SK-N-DZ (cell line): ENCODE measurements at regions not wholly inside any gene's neighbourhood (a gene's known extent, or its start where the extent isn't known, plus 50 kb on each side); places are given as distances from the start of the nearest gene placed in this dataset.
"Not testable (repeated sequence)": the region's sequence is repeated elsewhere in the genome, so short reads cannot be mapped to it uniquely, and the experiment has no call there.

Source experiments
- DNase-seq: peaks from one replicate; pipeline ENCODE4 v3.0.0-alpha.2; 2015; ENCODE audit warnings: low spot score

DNA sequence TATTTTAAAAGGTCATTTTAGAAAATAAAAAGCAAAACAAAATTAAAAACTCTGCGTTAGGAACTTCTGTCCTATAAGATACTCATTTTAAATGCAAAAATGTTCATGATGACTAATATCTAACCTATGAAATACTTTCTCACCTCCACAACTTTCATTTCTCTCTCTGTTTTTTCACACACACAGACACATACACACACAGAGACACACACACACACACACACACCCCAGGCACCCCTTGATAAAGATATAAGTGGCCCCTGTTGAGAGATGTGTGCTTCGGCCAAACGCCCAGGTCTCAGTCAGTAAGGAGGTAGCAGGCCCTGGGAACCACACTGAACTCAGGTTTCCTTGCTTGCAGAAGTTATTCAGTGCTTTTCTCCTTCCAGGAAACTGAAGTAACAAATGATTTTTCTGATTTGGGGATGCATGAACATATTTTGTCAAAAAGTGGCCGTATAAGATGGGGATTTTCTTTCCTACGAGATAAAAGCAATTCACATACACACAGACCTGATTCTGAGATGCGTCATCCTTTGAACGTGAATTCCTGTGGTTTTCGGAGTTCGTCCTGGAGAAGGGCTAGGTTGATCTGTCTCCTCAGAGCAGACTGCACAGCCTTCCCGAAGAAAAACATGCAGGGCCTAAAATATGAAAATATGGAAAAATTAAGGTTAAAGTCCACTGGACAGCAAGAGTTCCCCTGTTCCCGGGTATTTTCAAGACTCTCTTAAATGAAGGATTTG lies 306.8 kb upstream of the FOXQ1 start:
- DNase-seq: no peak

GRCh38 chr6:1003394-1004160 lies 308.3 kb upstream of the FOXQ1 start:
- no peak for DNase-seq

- no peak for DNase-seq
Observed at GRCh38 chr6:1002989-1003388, 308.9 kb upstream of the FOXQ1 start.

GRCh38 chr6:1001655-1002349 lies 308.9 kb upstream of the EXOC2 start:
- DNase-seq: no peak

GRCh38 chr6:999552-999951 lies 306.6 kb upstream of the EXOC2 start:
- DNase-seq: no peak

GRCh38 chr6:998551-998950 lies 305.6 kb upstream of the EXOC2 start:
- no peak for DNase-seq

DNA sequence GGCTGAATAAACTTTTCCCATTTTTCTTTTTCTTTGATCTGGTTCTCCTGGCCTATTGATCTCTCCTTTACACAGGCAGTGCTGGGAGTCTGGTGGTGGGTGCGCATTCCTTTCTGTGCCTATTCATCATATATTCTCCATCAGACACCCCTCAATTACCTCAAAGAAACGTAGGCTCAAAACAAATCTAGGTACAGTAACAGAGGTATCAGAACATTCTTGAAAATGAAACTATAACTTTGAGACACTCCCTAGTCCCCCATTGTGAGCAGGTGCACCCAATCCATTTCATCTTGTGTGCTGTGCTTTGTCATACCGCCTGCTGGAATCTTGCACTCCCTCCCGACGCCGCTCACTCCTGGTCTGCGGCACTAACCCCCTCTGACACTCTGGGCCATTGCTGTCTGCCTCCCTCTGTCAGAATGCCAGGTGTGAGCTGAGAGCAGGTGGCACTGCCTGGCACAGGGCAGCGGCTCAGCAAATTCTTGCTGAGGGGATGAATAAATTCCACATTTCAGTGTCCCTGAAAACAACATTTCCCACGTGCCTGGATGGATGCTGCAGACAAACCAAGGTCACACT lies 303.4 kb upstream of the EXOC2 start:
- DNase-seq: no peak

DNA sequence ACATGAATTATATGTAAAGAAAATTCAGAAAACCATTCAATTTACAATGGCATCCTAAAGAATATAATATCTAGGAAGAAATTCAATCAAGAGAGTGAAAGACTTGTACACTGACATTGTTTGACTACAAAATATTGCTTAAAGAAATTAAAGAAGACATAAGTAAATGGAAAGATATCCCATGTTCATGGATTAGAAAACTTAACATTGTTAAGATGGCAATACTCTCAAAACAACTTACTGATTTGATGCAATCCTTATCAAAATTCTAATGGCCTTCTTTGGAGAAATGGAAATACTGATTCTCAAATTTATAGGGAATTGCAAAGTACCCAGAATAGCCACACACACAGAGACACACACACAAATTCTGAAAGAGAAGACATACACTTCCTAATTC lies 298.3 kb upstream of the EXOC2 start:
- no peak for DNase-seq

DNA sequence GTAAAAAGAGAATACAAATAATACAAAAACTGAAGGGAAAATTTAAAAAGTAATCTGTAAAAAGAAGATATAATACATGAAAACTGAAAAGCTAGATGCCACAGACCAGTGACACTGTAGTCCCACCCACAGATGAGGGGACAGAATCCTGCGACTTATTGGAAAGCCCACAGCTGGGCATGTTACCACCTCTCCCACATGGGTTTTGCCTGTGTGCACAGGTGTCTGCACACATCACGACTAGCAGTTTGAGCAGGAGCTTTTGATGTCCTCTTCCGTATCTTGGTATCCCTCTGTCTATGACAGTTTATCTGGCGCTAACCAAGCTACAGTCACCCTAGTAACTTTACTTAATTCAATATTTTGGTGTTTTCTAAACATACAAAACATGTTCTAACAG lies 291.1 kb upstream of the EXOC2 start:
- DNase-seq: no peak

DNA sequence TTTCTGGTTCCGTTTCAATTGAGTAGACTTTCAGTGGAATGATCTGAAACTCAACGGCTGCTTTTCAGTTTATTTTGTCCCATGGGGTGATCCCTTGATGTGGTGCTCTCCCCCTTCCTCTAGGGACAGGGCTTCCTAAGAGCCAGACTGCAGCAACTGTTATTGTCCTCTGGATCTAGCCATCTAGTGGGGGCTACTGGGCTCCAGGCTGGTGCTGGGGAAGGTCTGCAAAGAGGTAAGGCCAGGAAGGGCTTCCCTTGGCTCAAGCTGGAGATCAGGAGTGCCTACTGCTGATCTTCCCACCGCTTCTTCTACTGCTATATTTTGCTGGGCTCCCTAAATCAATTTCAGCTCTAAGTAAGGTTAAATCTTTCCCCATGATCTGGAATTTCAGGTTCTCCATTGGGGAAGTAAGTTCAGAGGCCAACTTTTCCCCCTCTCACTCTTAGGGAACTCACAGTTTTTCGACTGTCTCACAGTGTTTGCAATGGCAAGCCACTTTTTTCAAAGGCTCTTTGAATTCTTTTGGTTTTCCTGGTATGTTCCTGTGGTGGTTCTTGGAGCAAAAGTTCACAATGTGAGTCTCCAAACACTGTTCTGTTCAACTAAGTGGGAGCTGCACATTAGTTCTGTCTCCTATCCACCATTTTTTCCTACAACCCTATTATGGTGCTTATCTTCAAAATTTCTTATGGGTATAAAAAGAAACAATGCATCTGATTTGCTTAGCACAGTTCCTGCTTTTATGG lies 286.2 kb upstream of the EXOC2 start:
- no peak for DNase-seq

DNA sequence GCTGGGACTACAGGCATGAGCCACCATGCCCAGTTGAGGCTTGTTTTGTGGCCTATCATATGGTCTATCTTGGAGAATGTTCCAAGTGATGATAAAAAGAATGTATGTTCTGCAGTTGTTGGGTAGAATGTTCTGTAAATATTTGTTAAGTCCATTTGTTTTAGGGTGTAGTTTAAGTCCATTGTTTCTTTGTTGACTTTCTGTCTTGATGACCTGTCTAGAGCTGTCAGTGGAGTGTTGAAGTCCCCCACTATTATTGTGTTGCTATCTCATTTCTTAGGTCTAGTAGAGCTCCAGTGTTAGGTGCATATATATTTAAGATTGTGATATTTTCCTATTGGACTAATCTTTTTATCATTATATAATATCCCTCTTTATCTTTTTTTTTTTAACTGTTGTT lies 284.3 kb upstream of the EXOC2 start:
- DNase-seq: not testable (repeated sequence)

DNA sequence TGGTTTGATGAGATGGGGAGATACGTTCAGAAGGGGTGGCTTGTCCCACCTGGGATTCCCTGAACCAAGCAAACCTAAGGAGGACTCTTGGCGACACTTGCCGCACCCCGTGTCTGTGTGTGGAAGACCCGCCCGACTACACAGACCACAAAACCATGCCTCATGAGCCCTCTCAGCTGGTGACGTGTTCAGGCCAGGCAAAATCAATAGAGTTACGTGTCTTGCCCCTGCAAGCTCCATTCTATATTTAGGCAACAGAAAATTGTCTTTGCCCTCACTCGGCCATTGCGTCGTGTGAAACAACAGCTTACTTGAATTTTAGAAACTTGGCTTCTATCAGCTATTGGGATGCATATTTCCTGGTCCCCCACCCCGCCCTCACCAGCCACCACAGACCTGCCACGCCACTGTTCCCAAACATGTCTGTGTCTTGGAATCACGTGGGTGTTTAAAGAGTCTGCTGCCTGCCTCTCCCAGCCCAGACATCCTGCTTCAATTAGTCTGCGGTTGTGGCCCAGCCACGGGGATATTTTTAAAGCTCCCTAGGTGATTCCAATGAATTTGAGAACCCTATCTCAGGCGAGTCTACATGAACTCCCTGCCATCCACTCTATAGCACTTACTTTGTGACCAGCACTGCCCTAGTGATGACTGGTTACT lies 279.2 kb upstream of the EXOC2 start:
- no peak for DNase-seq

DNA sequence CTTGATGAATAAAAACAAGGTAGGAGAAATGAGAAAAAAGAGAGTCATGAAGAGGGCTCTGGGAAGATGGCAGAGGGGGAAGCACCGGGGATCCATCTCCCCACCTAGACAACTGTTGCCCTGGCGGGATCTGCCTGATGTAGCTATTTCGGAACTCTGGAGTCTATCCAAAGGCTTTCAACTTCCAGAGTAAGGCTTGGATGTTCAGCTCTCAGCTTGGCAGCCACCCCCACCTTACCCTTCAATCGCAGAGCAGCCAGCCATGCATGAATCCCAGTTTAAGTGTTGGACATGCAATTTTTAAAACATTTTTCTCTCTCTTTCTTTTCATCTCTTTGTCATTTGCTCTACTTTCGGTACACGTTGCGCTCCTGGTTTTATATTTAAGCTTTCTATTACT lies 275.9 kb upstream of the EXOC2 start:
- DNase-seq: no peak

GRCh38 chr6:967701-968100 lies 274.8 kb upstream of the EXOC2 start:
- no peak for DNase-seq

DNA sequence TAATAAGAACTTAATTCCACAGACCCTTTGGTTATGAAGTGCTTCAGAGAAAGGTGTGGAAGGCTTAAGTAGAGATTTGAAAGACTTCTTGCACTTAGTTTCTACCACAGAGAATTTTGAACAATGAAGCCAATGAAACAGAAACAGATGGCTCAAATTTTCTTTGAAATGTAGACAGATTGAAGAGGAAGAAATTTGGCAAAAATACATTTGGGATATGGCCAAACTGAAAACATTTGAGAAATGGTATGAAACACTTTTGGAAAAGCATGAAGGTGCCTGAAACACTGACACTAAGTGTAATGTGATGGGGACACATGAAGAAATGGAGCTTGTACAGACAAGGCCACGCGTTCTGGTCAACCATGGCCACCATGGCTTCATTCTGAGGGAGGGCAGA lies 272.4 kb upstream of the EXOC2 start:
- no peak for DNase-seq

DNA sequence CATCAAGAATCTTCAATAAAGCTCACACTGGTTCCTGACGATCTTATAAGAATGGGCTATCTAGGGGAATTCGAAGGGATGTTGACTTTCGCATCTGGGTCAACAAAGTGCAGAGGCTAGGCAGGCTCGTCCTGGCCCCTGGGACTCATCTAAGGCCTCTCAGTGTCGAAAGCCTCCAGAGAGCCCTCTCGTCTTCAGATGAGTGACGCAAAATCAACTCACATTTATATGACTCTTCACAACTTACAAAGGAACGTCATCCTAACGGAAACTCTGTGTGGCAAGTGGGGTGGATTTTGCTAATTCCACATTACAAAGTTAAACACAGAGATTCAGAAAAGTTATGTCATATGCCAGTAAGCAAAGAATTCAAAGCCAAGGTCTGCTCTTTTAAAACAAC lies 270.5 kb upstream of the EXOC2 start:
- DNase-seq: no peak

DNA sequence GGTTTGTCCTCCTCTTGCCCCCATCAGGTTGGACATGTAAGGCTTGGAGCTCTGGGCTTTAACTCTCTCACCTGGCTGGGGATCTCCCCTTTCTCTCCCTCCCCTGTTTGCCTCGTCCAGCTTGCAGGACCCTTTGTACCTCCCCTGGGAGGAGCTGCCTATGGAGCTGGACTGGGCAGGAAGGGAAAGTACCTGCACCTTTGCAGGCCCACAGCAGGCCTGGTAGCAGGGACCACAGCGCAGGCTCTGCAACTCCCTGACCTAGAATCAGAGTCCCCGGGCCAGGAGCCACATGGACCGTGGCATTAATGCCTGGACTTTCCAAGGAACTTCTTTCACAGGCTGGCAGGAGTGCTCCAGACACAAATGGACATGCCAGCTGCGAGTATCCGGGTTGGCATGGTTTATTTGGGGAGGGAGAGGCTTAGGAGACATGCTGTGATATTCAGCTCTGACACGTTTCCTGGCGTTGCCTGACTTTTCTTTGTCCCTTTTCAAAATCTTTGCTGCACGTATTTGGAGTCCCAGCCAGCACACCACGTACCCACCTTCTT lies 268.5 kb upstream of the EXOC2 start:
- no peak for DNase-seq

- no peak for DNase-seq
Observed at GRCh38 chr6:960356-960755, 267.4 kb upstream of the EXOC2 start.

DNA sequence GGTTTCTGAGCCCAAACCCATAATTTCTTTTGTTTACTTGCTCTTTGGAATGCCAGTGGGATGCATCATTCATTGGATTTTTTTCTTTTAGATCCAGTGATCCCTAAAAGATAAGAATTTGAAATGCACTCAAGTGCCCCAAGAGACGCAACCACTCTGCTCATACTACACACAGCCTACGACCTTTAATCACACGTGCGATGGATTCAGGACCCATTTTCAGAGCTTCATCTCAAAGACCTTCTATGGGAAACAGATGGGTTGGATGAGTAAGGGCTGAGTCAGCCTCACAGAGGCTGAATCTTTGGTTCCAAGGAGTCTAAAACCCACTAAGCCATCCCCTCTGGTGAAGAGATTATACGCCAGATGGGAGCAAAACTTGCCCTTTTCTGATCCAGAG lies 265.5 kb upstream of the EXOC2 start:
- no peak for DNase-seq

GRCh38 chr6:951399-952181 lies 258.7 kb upstream of the EXOC2 start:
- DNase-seq: no peak
